AML-193 (cell line): ENCODE measurements at regions not wholly inside any gene's neighbourhood (a gene's known extent, or its start where the extent isn't known, plus 50 kb on each side); places are given as distances from the start of the nearest gene placed in this dataset.

ENCODE experiments used
- DNase-seq, 2 experiments: peaks; one replicate each; lab custom pipeline; 2025; lab: John Stamatoyannopoulos, UW

GRCh38 chr14:39766397-39767000 is 334.3 kb upstream of the FBXO33 start:
- no peak for DNase-seq

GRCh38 chr14:39765676-39766075 is 333.4 kb upstream of the FBXO33 start:
- DNase-seq = no peak

GRCh38 chr14:39763402-39763890 is 331.2 kb upstream of the FBXO33 start:
- no peak for DNase-seq

- DNase-seq = no peak
These were observed 330.6 kb upstream of the FBXO33 start for GRCh38 chr14:39762576-39763401.

- DNase-seq = no peak
These were observed 323.1 kb upstream of the FBXO33 start for GRCh38 chr14:39755269-39755878.

- DNase-seq = no peak
These were observed 308.2 kb upstream of the FBXO33 start for GRCh38 chr14:39740454-39740853.

GRCh38 chr14:39739796-39740195 is 307.6 kb upstream of the FBXO33 start:
- no peak for DNase-seq

GRCh38 chr14:39734306-39734705 is 302.1 kb upstream of the FBXO33 start:
- no peak for DNase-seq

- DNase-seq = no peak
These were observed 301.5 kb upstream of the FBXO33 start for GRCh38 chr14:39733741-39734140.

- peak in 1 of 2 experiments; percentile 2 for DNase-seq
These were observed 299.7 kb upstream of the FBXO33 start for GRCh38 chr14:39731912-39732311.

- no peak for DNase-seq
These were observed 294.3 kb upstream of the FBXO33 start for GRCh38 chr14:39726563-39726962.

- DNase-seq = no peak
These were observed 290.5 kb upstream of the FBXO33 start for GRCh38 chr14:39722547-39723273.

- no peak for DNase-seq
These were observed 284.8 kb upstream of the FBXO33 start for GRCh38 chr14:39716987-39717570.

GRCh38 chr14:39712293-39712999 is 280.2 kb upstream of the FBXO33 start:
- no peak for DNase-seq

GRCh38 chr14:39704594-39704993 is 272.4 kb upstream of the FBXO33 start:
- DNase-seq = no peak

GRCh38 chr14:39694341-39694740 is 262.1 kb upstream of the FBXO33 start:
- no peak for DNase-seq

- DNase-seq = no peak
These were observed 251.5 kb upstream of the FBXO33 start for GRCh38 chr14:39683691-39684260.

- no peak for DNase-seq
These were observed 250.3 kb upstream of the FBXO33 start for GRCh38 chr14:39682582-39682981.

- no peak for DNase-seq
These were observed 249.7 kb upstream of the FBXO33 start for GRCh38 chr14:39681782-39682399.

- no peak for DNase-seq
These were observed 248.5 kb upstream of the FBXO33 start for GRCh38 chr14:39680777-39681176.
